GM15510 (cell line): ENCODE measurements at regions not wholly inside any gene's neighbourhood (a gene's known extent, or its start where the extent isn't known, plus 50 kb on each side); places are given as distances from the start of the nearest gene placed in this dataset.

Experiments used
- POLR2A ChIP-seq: IDR thresholded peaks from 3 replicates; pipeline ENCODE4 v1.6.1; 2011; ENCODE audit warnings: borderline replicate concordance; ENCODE audit not compliant: insufficient read length; ENCODE audit errors: extremely low read depth

- TF ChIP-seq POLR2A, result no peak
Measured at GRCh38 chr17:77893144-77894044, 65.1 kb upstream of the TNRC6C start.

GRCh38 chr17:77894126-77894956 is 64.2 kb upstream of the TNRC6C start:
- no peak for TF ChIP-seq POLR2A

- no peak for TF ChIP-seq POLR2A
Measured at GRCh38 chr17:77897741-77898301, 60.7 kb upstream of the TNRC6C start.

- TF ChIP-seq POLR2A, result no peak
Measured at GRCh38 chr17:77898521-77899434, 59.7 kb upstream of the TNRC6C start.

- no peak for TF ChIP-seq POLR2A
Measured at GRCh38 chr17:77899498-77899897, 59.0 kb upstream of the TNRC6C start.

GRCh38 chr17:77901481-77901880 is 57.0 kb upstream of the TNRC6C start:
- TF ChIP-seq POLR2A, result no peak

GRCh38 chr17:77905266-77905665 is 53.2 kb upstream of the TNRC6C start:
- TF ChIP-seq POLR2A, result no peak

GRCh38 chr17:77905766-77906165 is 52.7 kb upstream of the TNRC6C start:
- TF ChIP-seq POLR2A, result no peak

GRCh38 chr17:77906377-77906871 is 52.1 kb upstream of the TNRC6C start:
- no peak for TF ChIP-seq POLR2A

GRCh38 chr17:77907497-77908461 is 50.7 kb upstream of the TNRC6C start:
- no peak for TF ChIP-seq POLR2A

- no peak for TF ChIP-seq POLR2A
Measured at GRCh38 chr17:77908501-77908900, 50.0 kb upstream of the TNRC6C start.
